ENCODE measurements at regions not wholly inside any gene's neighbourhood (a gene's known extent, or its start where the extent isn't known, plus 50 kb on each side); places are given as distances from the start of the nearest gene placed in this dataset.

DNA sequence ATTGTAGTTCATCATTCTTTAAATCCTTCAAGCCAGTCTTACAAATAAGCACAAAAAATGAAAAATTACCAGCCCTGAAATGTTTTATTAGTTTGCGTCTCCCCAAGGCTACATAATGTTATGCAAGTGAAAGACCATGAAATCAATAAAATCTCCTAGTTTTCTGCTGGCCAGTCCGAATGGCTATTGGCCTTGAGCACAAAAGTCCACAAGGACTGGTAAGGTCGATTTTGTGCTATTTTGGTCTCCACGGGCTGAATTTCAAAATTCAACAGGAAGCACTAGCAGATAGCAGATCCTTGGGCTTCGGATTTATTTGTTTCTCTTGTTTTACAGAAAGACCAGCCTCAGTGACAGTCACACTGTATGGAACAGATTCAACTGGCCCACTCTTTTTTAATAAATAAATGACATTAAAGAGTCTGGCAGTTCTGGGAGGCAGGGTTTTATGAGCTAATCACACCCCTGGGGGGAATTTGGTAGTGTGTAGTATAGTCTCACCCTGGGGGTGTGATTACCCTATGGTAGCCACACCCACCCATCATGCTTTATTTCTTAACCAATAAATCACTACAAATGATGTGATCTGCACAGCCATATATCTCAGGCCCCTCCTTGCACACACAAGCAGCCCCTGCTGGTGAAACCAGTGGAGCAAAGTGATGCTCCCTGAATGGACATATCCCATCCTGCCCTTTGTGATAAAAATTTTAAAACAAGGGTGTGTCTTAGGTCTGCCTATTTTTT is 51.1 kb upstream of the TMEM33 start:
- no peak overlapping the region for H3K27ac ChIP-seq
- no peak for TF ChIP-seq ZFX (IDR thresholded peaks at IDR 0.05; ENCODE audit: borderline replicate concordance)
- TF ChIP-seq, protein P1, sequence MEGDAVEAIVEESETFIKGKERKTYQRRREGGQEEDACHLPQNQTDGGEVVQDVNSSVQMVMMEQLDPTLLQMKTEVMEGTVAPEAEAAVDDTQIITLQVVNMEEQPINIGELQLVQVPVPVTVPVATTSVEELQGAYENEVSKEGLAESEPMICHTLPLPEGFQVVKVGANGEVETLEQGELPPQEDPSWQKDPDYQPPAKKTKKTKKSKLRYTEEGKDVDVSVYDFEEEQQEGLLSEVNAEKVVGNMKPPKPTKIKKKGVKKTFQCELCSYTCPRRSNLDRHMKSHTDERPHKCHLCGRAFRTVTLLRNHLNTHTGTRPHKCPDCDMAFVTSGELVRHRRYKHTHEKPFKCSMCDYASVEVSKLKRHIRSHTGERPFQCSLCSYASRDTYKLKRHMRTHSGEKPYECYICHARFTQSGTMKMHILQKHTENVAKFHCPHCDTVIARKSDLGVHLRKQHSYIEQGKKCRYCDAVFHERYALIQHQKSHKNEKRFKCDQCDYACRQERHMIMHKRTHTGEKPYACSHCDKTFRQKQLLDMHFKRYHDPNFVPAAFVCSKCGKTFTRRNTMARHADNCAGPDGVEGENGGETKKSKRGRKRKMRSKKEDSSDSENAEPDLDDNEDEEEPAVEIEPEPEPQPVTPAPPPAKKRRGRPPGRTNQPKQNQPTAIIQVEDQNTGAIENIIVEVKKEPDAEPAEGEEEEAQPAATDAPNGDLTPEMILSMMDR (IDR thresholded peaks at IDR 0.05) = no peak

GRCh38 chr4:41882625-41883347 is 52.4 kb upstream of the TMEM33 start:
- H3K27ac ChIP-seq = no peak overlapping the region
- no peak for TF ChIP-seq ZFX (IDR thresholded peaks at IDR 0.05; ENCODE audit: borderline replicate concordance)
- TF ChIP-seq, protein P1 (IDR thresholded peaks at IDR 0.05) = peak; percentile 99

- H3K27ac ChIP-seq = no peak overlapping the region
- TF ChIP-seq, protein P1 (IDR thresholded peaks at IDR 0.05) = no peak
- no peak for TF ChIP-seq ZFX (IDR thresholded peaks at IDR 0.05; ENCODE audit: borderline replicate concordance)
Measured at GRCh38 chr4:41881981-41882624, 53.1 kb upstream of the TMEM33 start.

GRCh38 chr4:41880840-41881831 is 54.1 kb upstream of the TMEM33 start:
- TF ChIP-seq, protein P1 (IDR thresholded peaks at IDR 0.05) = no peak
- no peak for TF ChIP-seq ZFX (IDR thresholded peaks at IDR 0.05; ENCODE audit: borderline replicate concordance)
- H3K27ac ChIP-seq = no peak overlapping the region

DNA sequence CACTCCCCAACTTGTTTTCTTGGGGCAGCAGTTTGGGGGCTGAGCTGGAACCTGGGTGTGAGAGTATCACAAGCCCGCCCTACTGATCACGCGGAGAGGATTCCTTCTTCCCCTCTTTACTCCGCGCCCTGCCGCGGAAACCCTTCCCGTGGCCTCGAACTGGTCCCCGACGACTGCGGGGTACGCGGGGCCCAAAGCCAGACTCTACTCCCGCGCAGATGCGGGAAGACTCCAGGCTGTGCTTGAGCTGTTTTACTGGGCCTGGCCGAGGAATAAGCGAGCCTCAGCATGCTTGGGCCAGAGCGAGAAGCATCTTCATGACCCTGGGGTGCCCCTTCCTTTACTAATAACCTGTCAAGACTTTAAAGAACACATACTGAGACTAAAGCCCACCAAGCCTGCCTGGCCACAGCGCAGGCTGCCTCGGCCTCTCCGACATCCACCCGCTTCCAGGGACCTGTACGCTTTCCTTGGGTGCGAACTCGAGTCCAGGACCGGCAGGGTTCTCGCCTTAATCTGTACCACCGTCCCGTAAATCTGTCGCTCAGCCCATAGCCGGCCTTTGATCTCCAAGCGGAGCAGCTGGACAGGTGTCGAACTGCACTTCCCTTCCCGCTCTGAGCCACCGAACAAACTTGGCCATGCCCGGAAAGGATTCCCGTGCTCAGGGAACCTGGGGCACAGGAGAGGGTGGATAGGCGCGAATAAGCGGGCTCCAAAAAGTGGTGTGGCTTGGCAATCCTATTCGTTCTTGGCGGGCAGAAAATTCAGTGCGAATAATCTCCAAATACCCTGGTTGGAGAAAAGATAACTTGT is 55.0 kb upstream of the TMEM33 start:
- TF ChIP-seq, protein P1 (IDR thresholded peaks at IDR 0.05) = no peak
- no peak for TF ChIP-seq ZFX (IDR thresholded peaks at IDR 0.05; ENCODE audit: borderline replicate concordance)
- H3K27ac ChIP-seq = no peak overlapping the region

GRCh38 chr4:41879552-41879951 is 55.7 kb upstream of the TMEM33 start:
- no peak overlapping the region for H3K27ac ChIP-seq
- TF ChIP-seq ZFX (IDR thresholded peaks at IDR 0.05; ENCODE audit: borderline replicate concordance) = no peak
- TF ChIP-seq, protein P1 (IDR thresholded peaks at IDR 0.05) = no peak

Data from 22Rv1 (cell line).